ENCODE measurements at regions not wholly inside any gene's neighbourhood (a gene's known extent, or its start where the extent isn't known, plus 50 kb on each side); places are given as distances from the start of the nearest gene placed in this dataset.
A peak's percentile ranks its signal among the peaks of the same experiment; 100 is the strongest.

DNA sequence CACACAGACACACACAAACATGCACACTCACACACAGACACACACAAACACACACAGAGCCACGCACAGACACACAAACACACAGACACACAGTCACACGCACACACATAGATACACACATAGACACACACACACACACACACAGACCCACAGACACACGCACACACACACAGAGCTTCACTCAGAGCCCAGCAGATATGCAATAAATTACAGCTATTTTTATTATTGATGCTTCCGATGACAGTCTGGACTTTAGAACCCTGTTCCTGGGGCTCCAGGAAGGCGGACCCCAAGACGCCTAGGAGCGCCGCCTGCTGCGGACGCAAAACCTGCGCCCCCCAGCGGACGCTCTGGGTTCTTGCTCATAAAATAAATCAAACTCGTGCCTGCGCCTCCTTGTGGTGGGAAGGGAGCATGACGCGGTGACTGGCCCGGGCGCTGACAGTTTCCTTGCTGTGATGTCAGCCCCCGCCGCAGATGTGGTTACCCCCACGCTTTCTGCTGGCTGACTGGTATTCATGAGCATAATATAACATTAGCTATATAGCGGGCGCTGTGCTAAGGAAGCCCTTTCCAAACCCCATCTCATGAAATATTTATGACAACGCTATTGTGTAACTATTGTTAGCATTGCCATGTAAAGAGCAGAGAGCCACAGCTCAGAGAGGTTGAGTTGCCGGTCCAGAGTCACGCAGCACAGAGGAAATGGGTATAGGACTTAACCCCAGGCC lies 64.4 kb upstream of the TM9SF2 start:
- in situ Hi-C loops (cut with MboI; ENCODE audit: low sequenced_read_pairs), result loop anchor here (5.0 kb wide), 2 partner anchors 165 to 260 kb away; no protein-coding TSS in a partner anchor
- TF ChIP-seq MAZ (IDR thresholded peaks at IDR 0.05; ENCODE audit: borderline replicate concordance, low read depth, low read length) (peak; percentile 61; the same call in 1 of the 2 replicates), CEBPB (IDR thresholded peaks at IDR 0.05; ENCODE audit: low read depth, low read length) (peak; percentile 84), SMC3 (IDR thresholded peaks at IDR 0.05; ENCODE audit: low read depth, low read length) (peak; percentile 100), BHLHE40 (IDR thresholded peaks at IDR 0.05; ENCODE audit: low read depth, low read length) (peak; percentile 35; the same call in 1 of the 2 replicates), MAFK (IDR thresholded peaks at IDR 0.05; ENCODE audit: low read depth, low read length) (0 out of 2 replicates have a peak, but pooled peaks have one; percentile 9), RCOR1 (IDR thresholded peaks at IDR 0.05; ENCODE audit: insufficient replicate concordance, low read length) (no peak), POLR2A (IDR thresholded peaks at IDR 0.05; ENCODE audit: low read depth, low read length) (no peak), MXI1 (IDR thresholded peaks at IDR 0.05; ENCODE audit: borderline replicate concordance, low read depth, low read length) (no peak), RFX5 (IDR thresholded peaks at IDR 0.05; ENCODE audit: low read depth, low read length) (no peak; the same call in 1 of the 2 replicates), RAD21 (IDR thresholded peaks at IDR 0.05; ENCODE audit: low read length) (peak; percentile 88), FOS (IDR thresholded peaks at IDR 0.05; ENCODE audit: low read depth, low read length) (no peak), CHD1 (IDR thresholded peaks at IDR 0.05; ENCODE audit: low read depth, low read length) (no peak), NFE2L2 (IDR thresholded peaks at IDR 0.05; ENCODE audit: low read depth, low read length) (no peak)
- TF ChIP-seq, protein P1, sequence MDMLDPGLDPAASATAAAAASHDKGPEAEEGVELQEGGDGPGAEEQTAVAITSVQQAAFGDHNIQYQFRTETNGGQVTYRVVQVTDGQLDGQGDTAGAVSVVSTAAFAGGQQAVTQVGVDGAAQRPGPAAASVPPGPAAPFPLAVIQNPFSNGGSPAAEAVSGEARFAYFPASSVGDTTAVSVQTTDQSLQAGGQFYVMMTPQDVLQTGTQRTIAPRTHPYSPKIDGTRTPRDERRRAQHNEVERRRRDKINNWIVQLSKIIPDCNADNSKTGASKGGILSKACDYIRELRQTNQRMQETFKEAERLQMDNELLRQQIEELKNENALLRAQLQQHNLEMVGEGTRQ (IDR thresholded peaks at IDR 0.05; ENCODE audit: low read depth, low read length), result no peak; the same call in 1 of the 2 replicates
- TF ChIP-seq, protein P2, sequence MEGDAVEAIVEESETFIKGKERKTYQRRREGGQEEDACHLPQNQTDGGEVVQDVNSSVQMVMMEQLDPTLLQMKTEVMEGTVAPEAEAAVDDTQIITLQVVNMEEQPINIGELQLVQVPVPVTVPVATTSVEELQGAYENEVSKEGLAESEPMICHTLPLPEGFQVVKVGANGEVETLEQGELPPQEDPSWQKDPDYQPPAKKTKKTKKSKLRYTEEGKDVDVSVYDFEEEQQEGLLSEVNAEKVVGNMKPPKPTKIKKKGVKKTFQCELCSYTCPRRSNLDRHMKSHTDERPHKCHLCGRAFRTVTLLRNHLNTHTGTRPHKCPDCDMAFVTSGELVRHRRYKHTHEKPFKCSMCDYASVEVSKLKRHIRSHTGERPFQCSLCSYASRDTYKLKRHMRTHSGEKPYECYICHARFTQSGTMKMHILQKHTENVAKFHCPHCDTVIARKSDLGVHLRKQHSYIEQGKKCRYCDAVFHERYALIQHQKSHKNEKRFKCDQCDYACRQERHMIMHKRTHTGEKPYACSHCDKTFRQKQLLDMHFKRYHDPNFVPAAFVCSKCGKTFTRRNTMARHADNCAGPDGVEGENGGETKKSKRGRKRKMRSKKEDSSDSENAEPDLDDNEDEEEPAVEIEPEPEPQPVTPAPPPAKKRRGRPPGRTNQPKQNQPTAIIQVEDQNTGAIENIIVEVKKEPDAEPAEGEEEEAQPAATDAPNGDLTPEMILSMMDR (conservative IDR thresholded peaks at IDR 0.05; ENCODE audit: low read depth, low read length), result peak; percentile 100

More for the DNA sequence above, 64.4 kb upstream of the TM9SF2 start:
- no peak overlapping the region for H3K9ac ChIP-seq (ENCODE audit: low read depth, low read length)
- H2BK20ac ChIP-seq (ENCODE audit: low read depth, low read length), result no peak overlapping the region
- H3K23ac ChIP-seq (ENCODE audit: low read depth, low read length), result no peak overlapping the region
- ATAC-seq (ENCODE audit: low read depth) (peak; percentile 90), DNase-seq (peak; percentile 83)
- CTCF ChIA-PET, result interaction anchor here (0.6 to 5.7 kb wide), 23 partner anchors 10 to 348 kb away, joined by 3 to 85 read pairs (median 3); partner anchors contain the start of gene GPR18
- H2BK5ac ChIP-seq (ENCODE audit: low read depth, low read length, poor library complexity, severe bottlenecking), result no peak overlapping the region
- no peak overlapping the region for H2BK120ac ChIP-seq (ENCODE audit: low read depth, low read length)
- dilution Hi-C loops (cut with HindIII; ENCODE audit: low sequenced_read_pairs, unreplicated experiment) (no loop called here), intact Hi-C loops (cut with micrococcal nuclease) (loop anchor here (1.0 kb wide), 2 partner anchors 168 to 261 kb away; no protein-coding TSS in a partner anchor)
- H3K79me1 ChIP-seq (ENCODE audit: low read depth in 1 of 2, low read length in 2 of 2), result no peaks in the 10 kb centered on the region
- H4K5ac ChIP-seq (ENCODE audit: low read depth, low read length), result no peak overlapping the region
- H3K4me1 ChIP-seq (ENCODE audit: control insufficient read depth, insufficient read depth, low read length), result peaks cover 3% of the 10 kb centered on the region
- BruUV-seq (replicated peaks), result no TSS peak
- H2AK9ac ChIP-seq (replicated peaks; ENCODE audit: low read depth, low read length, poor library complexity), result no peak overlapping the region
- H3K27ac ChIP-seq (ENCODE audit: insufficient read depth, low read length), result no peak overlapping the region
- no peak overlapping the region for H3K4ac ChIP-seq (ENCODE audit: low read depth, low read length)
- H4K8ac ChIP-seq (ENCODE audit: low read depth in 2 of 2, low read length in 2 of 2), result no peak overlapping the region
- POLR2A ChIA-PET (ENCODE audit: unreplicated experiment), result no interaction called here
- H3K4me3 ChIP-seq (ENCODE audit: insufficient read depth, low read depth, low read length), result no peak overlapping the region
- peaks cover 20% of the 10 kb centered on the region for H3K27me3 ChIP-seq (ENCODE audit: control insufficient read depth, insufficient read depth, low read length)
- H2AK5ac ChIP-seq (ENCODE audit: low read depth, low read length), result peak overlapping the region; percentile 83; the same call in 1 of the 2 replicates
- 0% methylated on average over 6 of the region's 27 CpGs; no CpG with 5 or more reads in 1 of the 2 experiments for WGBS, 2 experiments (ENCODE audit: extremely low coverage in 2 of 2, insufficient read length in 1 of 2)
- H4K20me1 ChIP-seq (ENCODE audit: insufficient read depth, low read length), result no peaks in the 10 kb centered on the region
- no peak overlapping the region for H2BK15ac ChIP-seq (ENCODE audit: low read depth, low read length)
- H3K18ac ChIP-seq (ENCODE audit: low read depth, low read length), result no peak overlapping the region
- H3K14ac ChIP-seq (replicated peaks; ENCODE audit: low read depth, low read length), result no peak overlapping the region
- H3K56ac ChIP-seq (ENCODE audit: extremely low read depth, insufficient read depth, low read length), result no peak overlapping the region
- peaks cover 5% of the 10 kb centered on the region; the same call in 1 of the 2 replicates for H3K9me1 ChIP-seq (ENCODE audit: insufficient read depth, low read length)
- peak overlapping the region; percentile 69 for H2AFZ ChIP-seq (replicated peaks; ENCODE audit: low read length, poor library complexity)
- H4K91ac ChIP-seq (ENCODE audit: insufficient read depth, low read depth, low read length), result no peak overlapping the region
- peak overlapping the region; percentile 64 for H3K4me2 ChIP-seq (ENCODE audit: low read depth, low read length)
- H3K9me3 ChIP-seq (ENCODE audit: control insufficient read depth, insufficient read depth, low read length), result no peaks in the 10 kb centered on the region
- H3K36me3 ChIP-seq (ENCODE audit: control insufficient read depth, insufficient read depth, low read length), result no peaks in the 10 kb centered on the region
